ENCODE measurements at regions not wholly inside any gene's neighbourhood (a gene's known extent, or its start where the extent isn't known, plus 50 kb on each side); places are given as distances from the start of the nearest gene placed in this dataset.

GRCh38 chr14:83208341-83208740, 1674.7 kb upstream of the SEL1L start:
- TF ChIP-seq CTCF (IDR thresholded peaks at IDR 0.05): no peak
- TF ChIP-seq POLR2AphosphoS5 (IDR thresholded peaks at IDR 0.05): no peak
- TF ChIP-seq EP300 (IDR thresholded peaks at IDR 0.05; ENCODE audit: low read depth): no peak
- no peak for TF ChIP-seq POLR2A (IDR thresholded peaks at IDR 0.05)

Data from transverse colon (tissue), 4 donors.